Stimulated activated CD8-positive, alpha-beta memory T cell treated with anti-CD3 and anti-CD28 coated beads, Interleukin-7, amount 100 ng/mL, for 48 hours (primary cell): ENCODE measurements at regions not wholly inside any gene's neighbourhood (a gene's known extent, or its start where the extent isn't known, plus 50 kb on each side); places are given as distances from the start of the nearest gene placed in this dataset.

Experiments
- DNase-seq, 2 donors: peaks; one replicate each; pipeline ENCODE4 v3.0.0-alpha.2; 2020; ENCODE audit warnings: low read depth in 1 of 2; ENCODE audit errors: extremely low read depth in 1 of 2

DNA sequence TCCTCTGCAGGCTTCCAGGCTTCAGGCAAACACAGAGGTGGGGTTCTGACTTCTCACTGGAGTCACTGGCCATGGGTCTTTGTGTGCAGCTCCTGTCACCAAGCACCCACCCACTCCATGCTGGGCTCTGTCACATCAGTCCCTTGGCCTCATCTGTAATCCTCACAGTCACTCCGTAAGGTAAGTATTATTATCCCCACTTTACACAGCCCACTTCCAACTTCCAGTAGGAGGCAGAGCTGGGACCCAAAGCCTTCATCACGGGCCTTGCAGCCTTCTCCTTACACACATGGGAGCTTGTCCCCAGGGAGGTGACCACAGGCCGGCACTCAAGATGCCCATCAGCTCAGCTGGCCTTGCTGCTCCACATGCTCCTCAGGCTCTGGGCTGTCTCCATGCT is 266.7 kb upstream of the B3GAT1 start:
- no peak for DNase-seq

GRCh38 chr11:134677891-134678551 is 266.0 kb upstream of the B3GAT1 start:
- DNase-seq = no peak

GRCh38 chr11:134677397-134677822 is 265.4 kb upstream of the B3GAT1 start:
- DNase-seq = no peak

- DNase-seq = no peak
Observed at GRCh38 chr11:134676516-134677287, 264.7 kb upstream of the B3GAT1 start.

DNA sequence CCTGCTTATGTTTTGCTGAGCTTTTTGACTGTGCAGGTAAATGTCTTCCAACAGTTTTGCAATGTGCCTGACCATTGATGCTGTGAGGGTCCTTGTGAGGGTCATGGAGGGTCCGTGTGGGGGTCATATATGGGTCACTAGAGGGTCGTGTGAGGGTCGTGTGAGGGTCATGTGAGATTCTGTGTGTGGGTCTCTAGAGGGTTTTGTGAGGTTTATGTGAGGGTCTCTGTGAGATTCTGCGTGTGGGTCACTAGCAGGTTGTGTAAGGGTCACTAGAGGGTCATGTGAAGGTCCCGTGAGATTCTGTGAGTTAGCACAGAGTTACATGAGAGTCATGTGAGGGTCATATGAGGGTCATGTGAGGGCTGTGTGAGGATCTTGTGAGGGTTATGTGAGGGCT is 263.9 kb upstream of the B3GAT1 start:
- no peak for DNase-seq

DNA sequence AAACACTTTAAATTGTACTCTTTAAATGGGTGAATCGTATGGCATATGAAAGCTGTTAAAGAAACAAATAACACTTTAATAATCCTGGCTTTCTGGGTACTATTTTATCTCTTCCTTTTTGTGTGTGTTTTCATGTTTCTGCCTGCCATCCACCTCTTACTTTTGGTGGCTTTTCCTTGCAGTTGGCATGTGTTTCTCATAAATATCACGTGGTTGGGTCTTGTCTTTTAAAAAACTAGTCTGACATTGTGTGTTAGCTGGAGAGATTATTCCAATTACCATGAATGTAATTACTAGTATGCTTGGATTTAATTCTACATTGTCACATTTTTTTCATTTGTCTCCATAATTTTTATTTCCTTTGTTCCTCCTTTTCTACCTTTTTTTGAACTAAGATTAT is 262.9 kb upstream of the B3GAT1 start:
- DNase-seq = no peak

GRCh38 chr11:134670961-134671370 is 258.9 kb upstream of the B3GAT1 start:
- no peak for DNase-seq

- no peak for DNase-seq
Observed at GRCh38 chr11:134670247-134670782, 258.3 kb upstream of the B3GAT1 start.

DNA sequence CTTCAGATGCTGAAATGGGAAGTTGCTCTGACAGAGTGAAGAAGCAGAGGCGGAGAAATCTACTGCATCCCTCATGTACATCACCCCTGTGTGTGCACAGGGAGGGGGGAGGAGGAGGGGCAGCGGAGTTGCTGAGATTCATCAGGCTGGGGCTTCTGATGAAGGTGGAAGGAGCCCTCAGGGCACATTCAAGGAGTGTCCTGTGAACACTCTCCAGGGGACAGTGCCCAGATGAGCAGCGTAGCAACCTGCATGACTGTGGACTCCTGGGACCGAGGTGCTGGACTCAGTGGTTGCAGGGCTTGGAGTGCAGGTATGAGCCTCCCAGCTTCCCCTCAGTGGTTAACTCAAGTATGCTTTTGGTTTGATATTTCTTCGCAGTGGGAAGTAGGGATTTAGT is 257.8 kb upstream of the B3GAT1 start:
- DNase-seq = no peak

DNA sequence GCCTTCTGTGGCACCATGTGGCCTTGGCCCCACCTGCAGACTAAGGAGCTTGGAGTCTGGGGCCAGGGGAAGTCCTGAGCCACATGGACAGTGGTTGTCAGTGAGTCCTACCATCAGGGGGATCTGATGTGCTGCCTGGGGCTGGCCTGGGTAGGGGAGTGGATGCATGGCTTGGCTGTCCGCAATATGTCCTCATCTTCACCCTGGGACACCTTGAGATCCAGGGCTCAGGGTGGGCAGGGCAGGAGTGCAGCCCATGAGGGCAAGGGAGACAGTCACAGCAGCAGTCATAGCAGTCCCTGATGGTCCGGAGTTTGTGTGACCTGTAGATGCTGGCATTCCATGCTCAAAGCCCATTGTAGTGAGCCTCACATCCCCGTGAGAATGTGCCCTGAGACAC is 256.8 kb upstream of the B3GAT1 start:
- no peak for DNase-seq

DNA sequence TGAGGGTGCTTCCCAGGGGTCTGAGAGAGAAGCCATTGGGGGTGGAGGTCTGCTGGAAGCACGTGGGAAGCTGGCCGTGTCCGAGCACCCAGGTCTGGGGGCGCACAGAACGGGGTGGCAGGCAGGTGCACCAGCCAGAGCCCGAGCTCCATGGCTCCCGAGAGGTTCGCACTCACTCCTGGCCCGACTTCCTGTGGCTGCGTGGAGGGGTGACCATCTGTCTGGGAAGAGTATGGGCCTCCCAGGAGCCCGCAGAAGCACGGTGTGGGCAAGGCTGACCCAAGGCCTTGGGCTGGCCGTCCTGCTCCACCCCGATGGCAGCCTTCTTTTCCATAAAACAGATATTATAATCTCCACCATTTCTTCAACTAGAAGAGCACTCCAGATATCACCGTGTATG is 256.0 kb upstream of the B3GAT1 start:
- no peak for DNase-seq

DNA sequence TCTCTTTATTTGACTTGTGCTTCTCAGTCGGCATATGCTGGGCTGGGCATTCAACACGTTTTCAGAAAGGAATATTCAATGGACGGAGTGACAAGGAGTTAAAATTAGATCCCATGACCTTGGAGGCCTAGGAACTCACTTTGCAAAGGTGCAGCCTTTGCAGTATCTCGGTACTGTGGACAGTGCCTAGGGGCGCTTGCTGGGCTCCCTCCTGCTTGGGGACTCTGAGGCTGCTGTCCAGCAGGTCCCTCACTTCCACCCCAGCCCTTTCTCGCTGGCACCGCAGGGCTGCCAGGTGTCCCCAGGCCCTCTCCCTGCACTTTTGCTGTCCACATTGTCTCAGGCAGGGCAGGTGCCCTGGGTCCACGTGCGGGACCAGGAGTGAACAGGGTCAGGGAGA is 255.5 kb upstream of the B3GAT1 start:
- DNase-seq = no peak

- DNase-seq = no peak
Observed at GRCh38 chr11:134667175-134667500, 255.1 kb upstream of the B3GAT1 start.

- DNase-seq = no peak
Observed at GRCh38 chr11:134666273-134667174, 254.5 kb upstream of the B3GAT1 start.

- DNase-seq = no peak
Observed at GRCh38 chr11:134665571-134666270, 253.7 kb upstream of the B3GAT1 start.

GRCh38 chr11:134665188-134665535 is 253.1 kb upstream of the B3GAT1 start:
- no peak for DNase-seq

DNA sequence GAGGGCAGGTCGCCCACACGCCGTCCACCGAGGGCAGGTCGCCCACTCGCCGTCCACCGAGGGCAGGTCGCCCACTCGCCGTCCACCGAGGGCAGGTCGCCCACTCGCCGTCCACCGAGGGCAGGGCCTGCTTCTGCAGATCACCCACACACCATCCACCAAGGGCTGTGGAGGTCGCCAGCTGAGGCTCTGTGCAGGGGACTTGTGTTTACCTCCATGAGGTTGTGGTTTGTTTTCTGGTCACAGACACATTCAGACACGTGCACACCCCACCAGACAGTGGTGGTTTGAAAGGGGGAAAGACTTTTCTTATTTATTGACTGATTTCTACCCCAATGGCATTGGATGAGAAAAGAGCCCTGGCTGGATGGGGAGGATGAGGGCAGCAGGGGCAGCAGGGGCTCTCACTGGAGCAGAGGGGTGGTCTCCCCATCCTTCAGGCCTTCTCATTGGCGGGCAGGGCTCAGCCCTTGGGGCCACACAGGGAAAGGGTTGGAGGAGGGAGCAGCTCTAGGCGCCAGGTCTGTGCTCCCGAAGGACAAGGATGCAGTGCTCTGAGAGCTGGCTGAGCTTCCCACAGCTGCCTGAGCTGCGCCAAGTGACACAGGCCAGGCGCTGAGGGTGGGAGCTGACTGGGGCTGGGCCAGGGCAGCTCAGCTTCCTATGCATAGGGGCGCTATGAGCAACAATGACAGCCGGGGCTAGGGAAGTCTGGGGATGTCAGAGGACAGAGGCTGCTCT is 252.6 kb upstream of the B3GAT1 start:
- DNase-seq = no peak

DNA sequence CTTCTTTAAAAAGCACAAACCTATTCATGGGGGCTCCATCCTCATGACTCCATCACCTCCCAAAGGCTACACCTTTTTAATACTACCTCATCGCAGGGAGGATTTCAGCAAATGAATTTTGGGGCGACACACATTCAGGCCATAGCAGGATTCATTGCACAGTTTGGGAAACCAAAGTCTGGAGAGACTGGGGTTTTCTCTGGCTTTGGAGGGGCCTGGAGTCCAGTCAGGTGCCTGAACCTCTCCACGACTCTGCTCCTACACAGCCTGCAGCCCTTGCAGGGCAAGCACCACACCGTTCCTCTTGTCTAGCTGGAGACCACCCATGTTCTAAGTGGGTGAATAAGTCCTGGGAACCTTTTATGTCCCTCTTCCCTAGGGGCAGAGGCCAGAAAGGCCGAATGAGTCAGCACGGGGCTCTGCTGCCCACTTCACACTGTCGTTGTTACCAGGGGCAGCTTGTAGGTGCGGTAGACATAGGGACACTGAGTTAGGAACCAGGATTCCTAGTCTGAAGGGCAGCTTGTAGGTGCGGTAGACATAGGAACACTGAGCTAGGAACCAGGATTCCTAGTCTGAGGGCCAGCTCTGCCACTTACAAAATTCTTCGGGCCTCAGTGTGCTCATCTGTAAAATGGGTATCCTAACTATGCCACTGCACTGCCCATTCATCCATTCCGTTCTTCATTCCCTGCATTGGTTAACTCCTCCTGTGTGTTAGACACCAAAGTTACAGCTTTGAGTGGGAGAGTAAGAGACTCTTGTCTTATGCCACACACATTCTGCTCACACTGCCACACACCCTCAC is 251.7 kb upstream of the B3GAT1 start:
- no peak for DNase-seq

GRCh38 chr11:134662629-134663360 is 250.8 kb upstream of the B3GAT1 start:
- no peak for DNase-seq
